ENCODE measurements at regions not wholly inside any gene's neighbourhood (a gene's known extent, or its start where the extent isn't known, plus 50 kb on each side); places are given as distances from the start of the nearest gene placed in this dataset.

DNA sequence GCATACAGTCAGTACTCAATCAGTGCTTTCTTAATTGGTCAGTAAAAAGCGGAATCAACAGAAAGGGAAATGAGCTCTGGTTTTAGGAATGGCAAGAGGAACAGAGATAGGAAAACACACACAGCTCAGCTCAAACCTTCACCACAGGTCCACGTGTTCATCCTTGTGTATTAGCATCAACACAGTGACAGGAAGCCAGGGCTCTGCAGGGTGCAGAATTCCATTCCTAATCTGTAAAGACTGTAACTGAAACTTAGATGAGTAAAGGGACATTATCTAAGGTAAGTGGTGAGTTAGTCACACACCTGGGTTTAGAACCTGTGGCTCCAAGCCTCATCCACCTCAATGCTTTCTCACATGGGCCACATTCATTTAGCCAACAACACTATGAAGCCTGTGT lies 1242.2 kb upstream of the TMEM132C start:
- no peak overlapping the region for H3K27ac ChIP-seq
- DNase-seq (ENCODE audit: low spot score): no peak
- TF ChIP-seq, protein P1, sequence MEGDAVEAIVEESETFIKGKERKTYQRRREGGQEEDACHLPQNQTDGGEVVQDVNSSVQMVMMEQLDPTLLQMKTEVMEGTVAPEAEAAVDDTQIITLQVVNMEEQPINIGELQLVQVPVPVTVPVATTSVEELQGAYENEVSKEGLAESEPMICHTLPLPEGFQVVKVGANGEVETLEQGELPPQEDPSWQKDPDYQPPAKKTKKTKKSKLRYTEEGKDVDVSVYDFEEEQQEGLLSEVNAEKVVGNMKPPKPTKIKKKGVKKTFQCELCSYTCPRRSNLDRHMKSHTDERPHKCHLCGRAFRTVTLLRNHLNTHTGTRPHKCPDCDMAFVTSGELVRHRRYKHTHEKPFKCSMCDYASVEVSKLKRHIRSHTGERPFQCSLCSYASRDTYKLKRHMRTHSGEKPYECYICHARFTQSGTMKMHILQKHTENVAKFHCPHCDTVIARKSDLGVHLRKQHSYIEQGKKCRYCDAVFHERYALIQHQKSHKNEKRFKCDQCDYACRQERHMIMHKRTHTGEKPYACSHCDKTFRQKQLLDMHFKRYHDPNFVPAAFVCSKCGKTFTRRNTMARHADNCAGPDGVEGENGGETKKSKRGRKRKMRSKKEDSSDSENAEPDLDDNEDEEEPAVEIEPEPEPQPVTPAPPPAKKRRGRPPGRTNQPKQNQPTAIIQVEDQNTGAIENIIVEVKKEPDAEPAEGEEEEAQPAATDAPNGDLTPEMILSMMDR (IDR thresholded peaks at IDR 0.05): no peak
- no peak overlapping the region for H3K4me3 ChIP-seq

GRCh38 chr12:127025545-127025944 lies 1241.4 kb upstream of the TMEM132C start:
- DNase-seq (ENCODE audit: low spot score): no peak
- TF ChIP-seq, protein P1 (IDR thresholded peaks at IDR 0.05): no peak
- no peak overlapping the region for H3K27ac ChIP-seq
- H3K4me3 ChIP-seq: no peak overlapping the region

DNA sequence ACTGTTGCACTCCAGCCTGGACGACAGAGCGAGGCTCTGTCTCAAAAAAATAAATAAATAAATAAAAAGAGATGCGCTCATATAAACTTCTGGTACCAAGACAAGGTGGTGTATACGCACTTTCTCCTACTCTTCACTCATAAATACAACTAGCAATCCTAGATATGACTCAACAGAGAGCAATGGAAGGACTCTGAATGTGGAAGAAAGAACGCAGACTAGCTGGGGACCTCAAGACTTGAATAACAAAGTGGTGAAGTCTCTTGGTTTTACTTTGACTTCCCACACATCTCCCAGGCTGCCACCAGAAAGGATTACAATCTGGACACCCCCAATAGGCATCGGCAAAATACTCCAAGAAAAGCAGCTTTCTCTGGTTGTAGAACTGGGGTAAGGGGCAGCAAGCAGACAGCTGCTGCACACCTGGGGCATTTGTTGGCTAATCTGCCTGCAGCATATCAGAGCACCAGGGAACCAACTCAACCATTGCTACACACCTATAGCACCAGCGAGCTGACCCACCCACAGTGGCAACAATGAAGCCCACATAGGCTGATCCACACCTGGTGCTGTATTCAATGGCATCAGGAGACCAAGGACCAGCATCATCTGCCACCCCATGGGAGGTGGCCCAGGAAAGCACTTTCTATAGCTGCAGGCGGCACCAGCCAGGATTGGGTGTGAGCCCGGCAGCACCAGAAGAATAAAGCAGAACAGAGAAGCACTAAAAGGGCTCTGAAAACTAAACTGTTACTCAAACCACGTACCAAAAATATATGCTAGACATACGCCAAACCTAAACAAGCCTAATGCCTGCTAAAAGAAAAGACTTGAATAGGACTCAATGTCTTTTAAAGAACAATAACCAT lies 1231.7 kb upstream of the TMEM132C start:
- DNase-seq (ENCODE audit: low spot score): no peak

GRCh38 chr12:127038152-127038551 lies 1228.8 kb upstream of the TMEM132C start:
- no peak for DNase-seq (ENCODE audit: low spot score)
- TF ChIP-seq, protein P1 (IDR thresholded peaks at IDR 0.05): no peak
- H3K4me3 ChIP-seq: no peak overlapping the region

More for the DNA sequence above, 1231.7 kb upstream of the TMEM132C start:
- Histone ChIP-seq H3K27ac (no peak overlapping the region), H3K4me3 (no peak overlapping the region)
- TF ChIP-seq, protein P1 (IDR thresholded peaks at IDR 0.05): no peak

GRCh38 chr12:127038761-127039160 lies 1228.2 kb upstream of the TMEM132C start:
- TF ChIP-seq, protein P1 (IDR thresholded peaks at IDR 0.05): no peak
- H3K4me3 ChIP-seq: no peak overlapping the region
- no peak for DNase-seq (ENCODE audit: low spot score)

More at GRCh38 chr12:127038152-127038551, 1228.8 kb upstream of the TMEM132C start:
- no peak overlapping the region for H3K27ac ChIP-seq

GRCh38 chr12:127041985-127042625 lies 1224.9 kb upstream of the TMEM132C start:
- TF ChIP-seq, protein P1 (IDR thresholded peaks at IDR 0.05): no peak
- DNase-seq (ENCODE audit: low spot score): no peak
- Histone ChIP-seq H3K4me3 (no peak overlapping the region), H3K27ac (no peak overlapping the region)

More at GRCh38 chr12:127038761-127039160, 1228.2 kb upstream of the TMEM132C start:
- no peak overlapping the region for H3K27ac ChIP-seq

Measured in coronary artery (tissue), 2 donors.